ENCODE measurements at regions not wholly inside any gene's neighbourhood (a gene's known extent, or its start where the extent isn't known, plus 50 kb on each side); places are given as distances from the start of the nearest gene placed in this dataset.

DNA sequence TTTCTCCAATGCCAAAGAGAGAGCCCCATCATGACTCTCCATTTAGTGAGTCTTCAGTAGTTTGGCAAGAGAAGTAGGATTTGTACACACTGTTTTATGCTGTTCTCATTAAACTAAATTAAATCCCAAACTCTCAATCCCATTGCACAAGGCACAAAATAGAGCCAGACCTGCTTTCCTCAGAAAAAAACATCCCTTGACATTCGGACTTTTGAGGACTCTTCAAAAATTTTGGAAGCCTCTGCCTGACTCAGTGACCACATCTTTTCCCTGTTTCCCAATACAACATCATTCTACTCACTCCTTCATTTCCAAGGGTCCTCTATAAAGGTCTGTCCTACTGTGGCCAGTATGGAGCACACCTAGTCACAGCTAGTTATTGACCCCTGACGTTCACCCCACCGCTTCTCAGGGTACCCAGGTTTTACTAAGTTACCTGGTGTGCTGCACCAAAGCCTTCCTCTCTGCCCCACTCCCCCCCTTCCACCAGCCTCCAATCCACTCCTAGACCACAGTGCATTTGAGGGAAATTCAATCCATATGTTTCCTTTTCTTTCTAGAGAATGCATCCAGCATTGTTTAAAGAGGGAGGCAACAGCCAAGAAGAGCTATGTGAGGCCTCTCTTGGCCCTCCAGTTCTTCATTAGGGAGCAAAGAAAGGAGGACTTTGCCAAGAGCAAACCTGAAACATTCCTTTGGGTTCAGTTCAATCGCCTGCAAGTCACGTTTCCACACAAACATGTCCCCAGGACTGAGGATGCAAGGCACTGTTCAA, 428.7 kb downstream of the PLPP3 start:
- Histone ChIP-seq H3K27me3 (ENCODE audit: control insufficient read depth in 1 of 2, insufficient read depth in 2 of 2, low read length in 2 of 2) (no peaks in the 10 kb centered on the region), H3K4me3 (ENCODE audit: low read depth in 1 of 2, low read length in 2 of 2) (no peak overlapping the region), H3K4me1 (ENCODE audit: control insufficient read depth in 1 of 2, insufficient read depth in 2 of 2, low read length in 2 of 2) (no peaks in the 10 kb centered on the region), H3K27ac (ENCODE audit: low read depth, low read length) (no peak overlapping the region), H3K36me3 (ENCODE audit: control insufficient read depth in 1 of 2, insufficient read depth in 2 of 2, low read length in 2 of 2) (no peaks in the 10 kb centered on the region), H3K9me3 (ENCODE audit: control insufficient read depth in 1 of 2, low read length in 2 of 2) (no peaks in the 10 kb centered on the region), H3K9ac (ENCODE audit: low read depth in 1 of 2, low read length in 2 of 2) (no peak overlapping the region)

- Histone ChIP-seq H3K36me3 (ENCODE audit: control insufficient read depth in 1 of 2, insufficient read depth in 2 of 2, low read length in 2 of 2) (no peaks in the 10 kb centered on the region), H3K27me3 (ENCODE audit: control insufficient read depth in 1 of 2, insufficient read depth in 2 of 2, low read length in 2 of 2) (no peaks in the 10 kb centered on the region), H3K9ac (ENCODE audit: low read depth in 1 of 2, low read length in 2 of 2) (no peak overlapping the region), H3K4me1 (ENCODE audit: control insufficient read depth in 1 of 2, insufficient read depth in 2 of 2, low read length in 2 of 2) (no peaks in the 10 kb centered on the region), H3K27ac (ENCODE audit: low read depth, low read length) (no peak overlapping the region), H3K4me3 (ENCODE audit: low read depth in 1 of 2, low read length in 2 of 2) (no peak overlapping the region), H3K9me3 (ENCODE audit: control insufficient read depth in 1 of 2, low read length in 2 of 2) (no peaks in the 10 kb centered on the region)
Measured at GRCh38 chr1:56149761-56150160, 429.6 kb downstream of the PLPP3 start.

- Histone ChIP-seq H3K9ac (ENCODE audit: low read depth in 1 of 2, low read length in 2 of 2) (no peak overlapping the region), H3K9me3 (ENCODE audit: control insufficient read depth in 1 of 2, low read length in 2 of 2) (no peaks in the 10 kb centered on the region), H3K4me1 (ENCODE audit: control insufficient read depth in 1 of 2, insufficient read depth in 2 of 2, low read length in 2 of 2) (no peaks in the 10 kb centered on the region), H3K27ac (ENCODE audit: low read depth, low read length) (no peak overlapping the region), H3K36me3 (ENCODE audit: control insufficient read depth in 1 of 2, insufficient read depth in 2 of 2, low read length in 2 of 2) (no peaks in the 10 kb centered on the region), H3K27me3 (ENCODE audit: control insufficient read depth in 1 of 2, insufficient read depth in 2 of 2, low read length in 2 of 2) (no peaks in the 10 kb centered on the region), H3K4me3 (ENCODE audit: low read depth in 1 of 2, low read length in 2 of 2) (no peak overlapping the region)
Measured at GRCh38 chr1:56148326-56149193, 430.8 kb downstream of the PLPP3 start.

DNA sequence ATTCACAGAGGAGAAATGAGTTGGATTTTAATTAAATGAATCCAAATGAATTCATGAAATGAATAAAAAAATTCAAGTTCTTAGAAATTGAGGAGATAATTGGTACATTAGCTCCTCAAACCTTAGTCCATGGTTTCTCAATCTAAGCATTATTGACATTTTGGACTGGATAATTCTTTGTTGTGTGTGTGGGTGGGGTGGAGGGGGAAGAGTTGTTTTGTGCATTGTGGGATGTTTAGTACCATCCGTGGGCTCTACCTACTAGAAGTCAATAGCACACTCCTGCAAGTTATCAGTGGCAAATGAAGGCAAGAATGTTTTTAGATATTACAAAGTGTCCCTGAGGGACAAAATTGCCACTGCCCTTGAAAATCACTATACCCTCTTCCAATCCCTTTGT, 431.9 kb downstream of the PLPP3 start:
- Histone ChIP-seq H3K4me3 (ENCODE audit: low read depth in 1 of 2, low read length in 2 of 2) (no peak overlapping the region), H3K27me3 (ENCODE audit: control insufficient read depth in 1 of 2, insufficient read depth in 2 of 2, low read length in 2 of 2) (no peaks in the 10 kb centered on the region), H3K9me3 (ENCODE audit: control insufficient read depth in 1 of 2, low read length in 2 of 2) (no peaks in the 10 kb centered on the region), H3K4me1 (ENCODE audit: control insufficient read depth in 1 of 2, insufficient read depth in 2 of 2, low read length in 2 of 2) (no peaks in the 10 kb centered on the region), H3K27ac (ENCODE audit: low read depth, low read length) (no peak overlapping the region), H3K36me3 (ENCODE audit: control insufficient read depth in 1 of 2, insufficient read depth in 2 of 2, low read length in 2 of 2) (no peaks in the 10 kb centered on the region), H3K9ac (ENCODE audit: low read depth in 1 of 2, low read length in 2 of 2) (no peak overlapping the region)

- Histone ChIP-seq H3K27ac (ENCODE audit: low read depth, low read length) (no peak overlapping the region), H3K4me1 (ENCODE audit: control insufficient read depth in 1 of 2, insufficient read depth in 2 of 2, low read length in 2 of 2) (no peaks in the 10 kb centered on the region), H3K36me3 (ENCODE audit: control insufficient read depth in 1 of 2, insufficient read depth in 2 of 2, low read length in 2 of 2) (no peaks in the 10 kb centered on the region), H3K9me3 (ENCODE audit: control insufficient read depth in 1 of 2, low read length in 2 of 2) (no peaks in the 10 kb centered on the region), H3K4me3 (ENCODE audit: low read depth in 1 of 2, low read length in 2 of 2) (no peak overlapping the region), H3K27me3 (ENCODE audit: control insufficient read depth in 1 of 2, insufficient read depth in 2 of 2, low read length in 2 of 2) (no peaks in the 10 kb centered on the region), H3K9ac (ENCODE audit: low read depth in 1 of 2, low read length in 2 of 2) (no peak overlapping the region)
Measured at GRCh38 chr1:56147034-56147433, 432.3 kb downstream of the PLPP3 start.

DNA sequence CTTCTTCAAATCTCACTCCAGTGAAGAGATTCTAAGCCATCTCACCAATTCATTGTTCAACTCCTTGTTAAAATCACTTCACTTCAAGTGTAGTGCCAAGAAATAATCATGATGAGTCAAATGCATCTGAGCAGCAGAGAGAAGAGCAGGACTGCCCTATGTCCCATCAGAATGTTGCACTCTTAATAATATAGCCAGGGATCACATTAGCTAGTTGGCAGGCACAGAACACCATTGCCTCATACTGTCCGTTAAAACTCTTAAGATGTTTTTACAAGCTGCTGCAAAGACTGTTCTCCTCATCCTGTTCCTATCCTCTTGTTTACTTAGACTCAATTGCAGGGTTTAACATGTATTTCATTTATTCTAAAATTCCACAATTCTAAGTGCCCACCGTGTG, 432.9 kb downstream of the PLPP3 start:
- H3K27me3 ChIP-seq (ENCODE audit: control insufficient read depth in 1 of 2, insufficient read depth in 2 of 2, low read length in 2 of 2) = no peaks in the 10 kb centered on the region
- H3K9me3 ChIP-seq (ENCODE audit: control insufficient read depth in 1 of 2, low read length in 2 of 2) = no peaks in the 10 kb centered on the region
- no peak overlapping the region for H3K27ac ChIP-seq (ENCODE audit: low read depth, low read length)
- no peak overlapping the region for H3K9ac ChIP-seq (ENCODE audit: low read depth in 1 of 2, low read length in 2 of 2)
- H3K4me3 ChIP-seq (ENCODE audit: low read depth in 1 of 2, low read length in 2 of 2) = no peak overlapping the region
- no peaks in the 10 kb centered on the region for H3K4me1 ChIP-seq (ENCODE audit: control insufficient read depth in 1 of 2, insufficient read depth in 2 of 2, low read length in 2 of 2)
- H3K36me3 ChIP-seq (ENCODE audit: control insufficient read depth in 1 of 2, insufficient read depth in 2 of 2, low read length in 2 of 2) = no peaks in the 10 kb centered on the region

- Histone ChIP-seq H3K27ac (ENCODE audit: low read depth, low read length) (no peak overlapping the region), H3K27me3 (ENCODE audit: control insufficient read depth in 1 of 2, insufficient read depth in 2 of 2, low read length in 2 of 2) (no peaks in the 10 kb centered on the region), H3K9ac (ENCODE audit: low read depth in 1 of 2, low read length in 2 of 2) (no peak overlapping the region), H3K36me3 (ENCODE audit: control insufficient read depth in 1 of 2, insufficient read depth in 2 of 2, low read length in 2 of 2) (no peaks in the 10 kb centered on the region), H3K4me1 (ENCODE audit: control insufficient read depth in 1 of 2, insufficient read depth in 2 of 2, low read length in 2 of 2) (no peaks in the 10 kb centered on the region), H3K9me3 (ENCODE audit: control insufficient read depth in 1 of 2, low read length in 2 of 2) (no peaks in the 10 kb centered on the region), H3K4me3 (ENCODE audit: low read depth in 1 of 2, low read length in 2 of 2) (no peak overlapping the region)
Measured at GRCh38 chr1:56145581-56145980, 433.8 kb downstream of the PLPP3 start.

- Histone ChIP-seq H3K27me3 (ENCODE audit: control insufficient read depth in 1 of 2, insufficient read depth in 2 of 2, low read length in 2 of 2) (no peaks in the 10 kb centered on the region), H3K9me3 (ENCODE audit: control insufficient read depth in 1 of 2, low read length in 2 of 2) (no peaks in the 10 kb centered on the region), H3K9ac (ENCODE audit: low read depth in 1 of 2, low read length in 2 of 2) (no peak overlapping the region), H3K4me3 (ENCODE audit: low read depth in 1 of 2, low read length in 2 of 2) (no peak overlapping the region), H3K36me3 (ENCODE audit: control insufficient read depth in 1 of 2, insufficient read depth in 2 of 2, low read length in 2 of 2) (no peaks in the 10 kb centered on the region), H3K4me1 (ENCODE audit: control insufficient read depth in 1 of 2, insufficient read depth in 2 of 2, low read length in 2 of 2) (no peaks in the 10 kb centered on the region), H3K27ac (ENCODE audit: low read depth, low read length) (no peak overlapping the region)
Measured at GRCh38 chr1:56142301-56142700, 437.1 kb downstream of the PLPP3 start.

GRCh38 chr1:56139836-56140235, 439.5 kb downstream of the PLPP3 start:
- Histone ChIP-seq H3K27ac (ENCODE audit: low read depth, low read length) (no peak overlapping the region), H3K9ac (ENCODE audit: low read depth in 1 of 2, low read length in 2 of 2) (no peak overlapping the region), H3K9me3 (ENCODE audit: control insufficient read depth in 1 of 2, low read length in 2 of 2) (no peaks in the 10 kb centered on the region), H3K4me3 (ENCODE audit: low read depth in 1 of 2, low read length in 2 of 2) (no peak overlapping the region), H3K36me3 (ENCODE audit: control insufficient read depth in 1 of 2, insufficient read depth in 2 of 2, low read length in 2 of 2) (no peaks in the 10 kb centered on the region), H3K4me1 (ENCODE audit: control insufficient read depth in 1 of 2, insufficient read depth in 2 of 2, low read length in 2 of 2) (no peaks in the 10 kb centered on the region), H3K27me3 (ENCODE audit: control insufficient read depth in 1 of 2, insufficient read depth in 2 of 2, low read length in 2 of 2) (no peaks in the 10 kb centered on the region)
